Epithelial cell of proximal tubule (primary cell): ENCODE measurements at regions not wholly inside any gene's neighbourhood (a gene's known extent, or its start where the extent isn't known, plus 50 kb on each side); places are given as distances from the start of the nearest gene placed in this dataset.

Experiments used
- DNase-seq: peaks from one replicate; pipeline ENCODE4 v3.0.0-alpha.2; 2011; ENCODE audit warnings: low read depth
- H3K4me3 ChIP-seq: 2 replicates; pipeline ENCODE4 v1.5.1; 2011; ENCODE audit warnings: low read depth, mild to moderate bottlenecking, low read length
- TF ChIP-seq, protein P1 (sequence below): conservative IDR thresholded peaks from 2 replicates; pipeline ENCODE4 v1.5.1; 2012; ENCODE audit warnings: low read depth, mild to moderate bottlenecking, low read length

DNA sequence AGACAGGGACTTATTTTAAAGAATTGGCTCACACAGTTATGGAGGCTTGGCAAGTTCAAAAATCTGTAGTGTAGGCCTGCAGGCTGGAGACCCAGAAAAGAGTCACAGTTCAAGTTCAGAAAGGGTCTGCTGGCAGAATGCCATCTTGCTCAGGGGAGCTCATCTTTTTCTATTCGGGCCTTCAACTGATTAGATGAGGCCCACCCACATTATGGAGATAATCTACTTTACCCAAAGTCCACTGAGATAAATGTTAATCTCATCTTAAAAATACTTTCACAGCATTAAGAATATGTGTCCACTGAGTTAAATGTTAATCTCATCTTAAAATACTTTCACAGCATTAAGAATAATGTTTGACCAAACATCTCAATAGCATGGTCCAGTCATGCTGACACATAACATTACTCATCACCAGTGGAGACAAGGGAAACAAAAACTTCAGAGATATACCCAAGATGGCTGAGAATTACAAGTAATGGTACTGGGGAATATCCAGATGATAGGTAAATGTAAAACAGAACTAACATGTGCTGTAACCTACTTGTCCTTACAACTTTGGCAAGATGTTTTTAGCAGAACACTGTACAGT lies 74.3 kb upstream of the STAC start:
- DNase-seq: peak; percentile 54
- TF ChIP-seq, protein P1, sequence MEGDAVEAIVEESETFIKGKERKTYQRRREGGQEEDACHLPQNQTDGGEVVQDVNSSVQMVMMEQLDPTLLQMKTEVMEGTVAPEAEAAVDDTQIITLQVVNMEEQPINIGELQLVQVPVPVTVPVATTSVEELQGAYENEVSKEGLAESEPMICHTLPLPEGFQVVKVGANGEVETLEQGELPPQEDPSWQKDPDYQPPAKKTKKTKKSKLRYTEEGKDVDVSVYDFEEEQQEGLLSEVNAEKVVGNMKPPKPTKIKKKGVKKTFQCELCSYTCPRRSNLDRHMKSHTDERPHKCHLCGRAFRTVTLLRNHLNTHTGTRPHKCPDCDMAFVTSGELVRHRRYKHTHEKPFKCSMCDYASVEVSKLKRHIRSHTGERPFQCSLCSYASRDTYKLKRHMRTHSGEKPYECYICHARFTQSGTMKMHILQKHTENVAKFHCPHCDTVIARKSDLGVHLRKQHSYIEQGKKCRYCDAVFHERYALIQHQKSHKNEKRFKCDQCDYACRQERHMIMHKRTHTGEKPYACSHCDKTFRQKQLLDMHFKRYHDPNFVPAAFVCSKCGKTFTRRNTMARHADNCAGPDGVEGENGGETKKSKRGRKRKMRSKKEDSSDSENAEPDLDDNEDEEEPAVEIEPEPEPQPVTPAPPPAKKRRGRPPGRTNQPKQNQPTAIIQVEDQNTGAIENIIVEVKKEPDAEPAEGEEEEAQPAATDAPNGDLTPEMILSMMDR: no peak
- no peak overlapping the region for H3K4me3 ChIP-seq

DNA sequence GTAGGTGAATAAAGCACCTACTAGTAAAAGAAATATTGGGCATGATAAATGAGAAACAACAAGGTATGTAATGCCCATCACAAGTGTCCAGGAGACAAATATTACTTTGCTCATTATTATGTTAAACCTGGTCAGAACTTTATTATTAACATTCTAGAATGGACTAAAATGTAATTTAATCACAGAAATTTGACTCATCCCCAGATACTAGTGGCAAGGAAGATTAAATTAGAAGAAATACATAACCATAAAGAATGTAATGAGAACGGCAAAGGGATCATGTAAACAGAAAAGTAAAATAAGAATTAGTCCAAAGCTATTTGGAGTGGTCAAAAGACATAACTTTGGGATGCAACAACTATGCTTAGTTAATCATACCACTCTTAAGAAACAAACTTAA lies 71.2 kb upstream of the STAC start:
- TF ChIP-seq, protein P1: no peak
- no peak overlapping the region for H3K4me3 ChIP-seq
- no peak for DNase-seq

GRCh38 chr3:36312351-36312750 lies 68.0 kb upstream of the STAC start:
- no peak overlapping the region for H3K4me3 ChIP-seq
- no peak for DNase-seq
- TF ChIP-seq, protein P1: peak; percentile 30

GRCh38 chr3:36317915-36318314 lies 62.4 kb upstream of the STAC start:
- DNase-seq: no peak
- TF ChIP-seq, protein P1: no peak
- no peak overlapping the region for H3K4me3 ChIP-seq

GRCh38 chr3:36318621-36319200 lies 61.6 kb upstream of the STAC start:
- peak; percentile 29 for DNase-seq
- TF ChIP-seq, protein P1: no peak
- H3K4me3 ChIP-seq: no peak overlapping the region

DNA sequence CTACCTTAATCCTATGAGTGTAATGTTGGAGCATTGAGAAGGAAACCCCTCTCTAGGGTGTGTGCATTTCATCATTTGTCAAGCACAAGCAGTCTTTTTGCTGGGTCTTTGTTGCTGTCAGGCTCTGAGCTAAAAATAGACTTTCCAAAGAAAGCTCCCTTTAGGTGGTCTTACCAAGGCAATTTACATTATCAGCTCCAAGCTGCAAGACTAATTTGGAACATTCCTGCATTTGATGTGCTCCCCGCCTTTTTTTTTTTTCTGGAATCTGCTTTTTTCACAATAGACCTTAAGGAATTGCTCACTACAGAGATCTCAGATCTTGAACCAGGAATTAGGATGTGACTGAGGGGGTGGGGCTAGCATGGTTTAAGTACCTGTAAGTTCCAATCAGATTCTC lies 60.6 kb upstream of the STAC start:
- DNase-seq: no peak
- H3K4me3 ChIP-seq: no peak overlapping the region
- TF ChIP-seq, protein P1: no peak
